PC-3 (cell line): ENCODE measurements at regions not wholly inside any gene's neighbourhood (a gene's known extent, or its start where the extent isn't known, plus 50 kb on each side); places are given as distances from the start of the nearest gene placed in this dataset.

Experiments used
- EZH2phosphoT487 ChIP-seq: fragments of 300-600 bp; sonication (generic); IDR thresholded peaks from 2 replicates; pipeline ENCODE4 v1.6.1; 2018; ENCODE audit warnings: mild to moderate bottlenecking, antibody characterized with exemption, low read length, borderline replicate concordance
- TF ChIP-seq, protein P1 (sequence below): fragments of 300-600 bp; sonication (generic); conservative IDR thresholded peaks from 2 replicates; pipeline ENCODE4 v1.5.1; 2017; ENCODE audit warnings: antibody characterized with exemption, low read depth, mild to moderate bottlenecking, low read length

DNA sequence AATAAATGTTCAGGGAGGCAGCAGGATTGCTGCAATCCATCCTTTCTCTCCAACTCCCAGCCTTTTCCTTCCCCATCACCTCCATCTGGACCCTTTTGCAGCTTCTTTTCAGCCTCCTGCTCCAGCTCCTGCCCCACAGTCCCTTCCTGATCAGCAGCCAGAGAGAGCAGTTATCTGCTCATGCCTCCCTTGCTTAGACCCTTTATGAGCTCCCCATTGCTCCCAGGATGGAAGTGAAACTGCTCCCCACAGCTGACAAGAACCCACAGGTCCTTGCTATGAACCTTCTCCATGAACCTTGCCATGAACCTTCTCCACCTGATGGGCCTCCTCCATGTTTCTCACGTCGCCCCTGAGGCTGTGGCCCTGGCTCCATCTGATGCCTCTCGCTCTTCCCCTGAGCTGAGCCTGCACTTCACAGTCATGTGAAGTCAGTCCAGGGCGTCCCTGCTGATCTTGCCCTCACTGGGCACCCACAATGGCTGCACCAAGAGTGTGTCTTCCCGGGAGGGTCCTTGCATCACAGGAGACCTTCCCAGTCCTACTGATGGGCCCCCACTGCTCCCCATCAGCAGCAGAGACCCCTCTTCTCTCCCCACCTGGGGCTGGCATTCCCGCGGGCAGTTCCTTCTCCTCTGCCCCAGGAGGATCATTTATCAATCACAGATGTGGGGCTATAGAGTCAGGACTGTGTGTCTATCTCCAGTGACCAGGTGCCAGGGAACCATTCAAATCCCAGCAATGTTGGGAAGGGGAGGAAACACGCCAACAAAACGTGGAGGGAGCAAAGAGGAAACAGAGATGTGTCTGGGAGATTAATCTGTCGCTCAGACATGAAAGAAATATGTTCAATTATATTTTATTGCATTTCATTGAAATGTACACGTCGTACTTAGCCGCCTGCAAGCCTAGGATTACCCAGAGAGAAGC is 73.1 kb downstream of the MATN1 start:
- TF ChIP-seq, protein P1, sequence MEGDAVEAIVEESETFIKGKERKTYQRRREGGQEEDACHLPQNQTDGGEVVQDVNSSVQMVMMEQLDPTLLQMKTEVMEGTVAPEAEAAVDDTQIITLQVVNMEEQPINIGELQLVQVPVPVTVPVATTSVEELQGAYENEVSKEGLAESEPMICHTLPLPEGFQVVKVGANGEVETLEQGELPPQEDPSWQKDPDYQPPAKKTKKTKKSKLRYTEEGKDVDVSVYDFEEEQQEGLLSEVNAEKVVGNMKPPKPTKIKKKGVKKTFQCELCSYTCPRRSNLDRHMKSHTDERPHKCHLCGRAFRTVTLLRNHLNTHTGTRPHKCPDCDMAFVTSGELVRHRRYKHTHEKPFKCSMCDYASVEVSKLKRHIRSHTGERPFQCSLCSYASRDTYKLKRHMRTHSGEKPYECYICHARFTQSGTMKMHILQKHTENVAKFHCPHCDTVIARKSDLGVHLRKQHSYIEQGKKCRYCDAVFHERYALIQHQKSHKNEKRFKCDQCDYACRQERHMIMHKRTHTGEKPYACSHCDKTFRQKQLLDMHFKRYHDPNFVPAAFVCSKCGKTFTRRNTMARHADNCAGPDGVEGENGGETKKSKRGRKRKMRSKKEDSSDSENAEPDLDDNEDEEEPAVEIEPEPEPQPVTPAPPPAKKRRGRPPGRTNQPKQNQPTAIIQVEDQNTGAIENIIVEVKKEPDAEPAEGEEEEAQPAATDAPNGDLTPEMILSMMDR = no peak
- no peak for TF ChIP-seq EZH2phosphoT487
